ENCODE measurements at regions not wholly inside any gene's neighbourhood (a gene's known extent, or its start where the extent isn't known, plus 50 kb on each side); places are given as distances from the start of the nearest gene placed in this dataset.

DNA sequence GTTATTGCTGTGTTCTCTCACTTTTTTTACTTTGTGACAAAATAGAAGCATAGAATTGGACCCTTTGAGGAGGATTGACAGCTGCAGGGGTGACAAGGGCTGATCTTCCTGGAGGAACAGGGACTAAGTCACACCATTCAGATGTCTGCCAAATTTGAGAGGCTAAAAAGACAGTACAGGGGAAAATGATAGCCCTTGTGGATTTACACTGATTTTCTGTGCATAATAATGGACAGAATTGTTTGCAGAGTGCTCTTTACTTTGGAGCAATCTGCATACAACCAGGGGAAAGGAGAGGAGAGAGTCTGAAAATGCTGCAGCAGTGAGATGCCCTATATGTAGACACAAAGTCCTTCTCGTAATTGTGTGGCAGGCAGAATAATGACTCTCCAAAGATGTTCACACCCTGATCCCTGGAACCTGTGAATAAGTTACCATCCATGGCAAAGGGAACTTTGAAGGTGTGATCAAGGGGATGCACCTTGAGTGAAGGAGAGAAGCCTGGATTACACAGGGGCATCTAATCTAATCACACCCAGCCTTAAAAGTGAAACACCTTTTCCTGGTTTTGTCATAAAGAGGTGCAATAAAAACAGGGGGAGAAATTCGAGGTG lies 221.4 kb upstream of the CPHXL start (continued):
- no peak for TF ChIP-seq FOSB (CRISPR knock-in tag; IDR thresholded peaks at IDR 0.05)
- TF ChIP-seq, protein P1, sequence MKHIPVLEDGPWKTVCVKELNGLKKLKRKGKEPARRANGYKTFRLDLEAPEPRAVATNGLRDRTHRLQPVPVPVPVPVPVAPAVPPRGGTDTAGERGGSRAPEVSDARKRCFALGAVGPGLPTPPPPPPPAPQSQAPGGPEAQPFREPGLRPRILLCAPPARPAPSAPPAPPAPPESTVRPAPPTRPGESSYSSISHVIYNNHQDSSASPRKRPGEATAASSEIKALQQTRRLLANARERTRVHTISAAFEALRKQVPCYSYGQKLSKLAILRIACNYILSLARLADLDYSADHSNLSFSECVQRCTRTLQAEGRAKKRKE (CRISPR knock-in tag; IDR thresholded peaks at IDR 0.05; ENCODE audit: low read depth) = no peak
- no peak for TF ChIP-seq RARB (CRISPR knock-in tag; IDR thresholded peaks at IDR 0.05)
- no peak for TF ChIP-seq POLR2A (IDR thresholded peaks at IDR 0.05; ENCODE audit: low read length)

DNA sequence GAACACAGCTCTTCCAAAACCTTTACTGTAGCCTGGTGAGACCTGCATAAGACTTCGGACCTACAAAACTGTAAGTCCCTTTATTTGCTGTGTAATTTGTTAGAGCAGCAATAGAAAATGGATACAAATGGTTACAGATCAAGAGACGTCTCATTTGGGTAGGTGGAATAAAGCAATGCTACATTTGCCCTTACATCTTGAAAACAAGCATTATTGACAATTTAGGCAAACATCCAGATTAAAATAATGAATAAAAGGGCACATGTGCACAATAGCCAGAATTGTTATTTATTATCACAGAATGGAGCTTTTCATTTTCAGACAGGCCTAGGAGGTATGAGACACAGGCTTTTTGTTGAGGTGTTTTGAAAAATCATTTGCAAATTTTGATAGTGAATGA lies 222.2 kb upstream of the CPHXL start:
- no peak for ATAC-seq
- ChIA-PET POLR2A (no interaction called here), CTCF (no interaction called here)
- DNase-seq (ENCODE audit: low read depth in 1 of 2, low spot score in 1 of 2) = no peak
- H3K4me1 ChIP-seq = no peaks in the 10 kb centered on the region
- H3K27ac ChIP-seq = no peak overlapping the region
- H3K4me2 ChIP-seq = no peak overlapping the region
- no peak for FAIRE-seq
- 13% methylated on average over 2 of the region's 2 CpGs for WGBS (ENCODE audit: missing lambda C conversion rate)
- H3K4me3 ChIP-seq = no peak overlapping the region
- no peaks in the 10 kb centered on the region for H3K9me3 ChIP-seq
- no peak for TF ChIP-seq HOXB5 (CRISPR knock-in tag; IDR thresholded peaks at IDR 0.05)

DNA sequence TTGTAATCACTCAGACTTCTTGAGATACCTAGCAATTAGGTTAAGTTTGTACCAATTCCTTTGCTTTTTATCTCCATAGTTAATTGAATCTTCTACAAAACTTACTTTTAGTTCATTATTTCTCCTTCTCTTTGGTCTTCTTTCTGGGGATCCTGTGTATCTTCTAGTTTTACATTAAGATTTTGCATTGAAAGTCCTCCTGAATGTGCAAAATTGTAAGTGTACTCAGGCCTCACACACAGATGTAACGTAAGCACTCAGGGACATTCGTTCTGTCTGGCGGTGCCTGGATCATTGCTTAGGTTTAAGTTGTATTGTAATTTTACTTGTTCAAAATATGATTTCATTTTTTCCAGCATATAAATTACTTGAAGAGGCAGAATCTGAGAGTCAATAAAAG lies 222.6 kb upstream of the CPHXL start:
- TF ChIP-seq TFCP2L1 (CRISPR knock-in tag; IDR thresholded peaks at IDR 0.05) (no peak), FOSB (CRISPR knock-in tag; IDR thresholded peaks at IDR 0.05) (no peak), RARB (CRISPR knock-in tag; IDR thresholded peaks at IDR 0.05) (no peak), CBX8 (IDR thresholded peaks at IDR 0.05) (no peak), NPAS2 (CRISPR knock-in tag; IDR thresholded peaks at IDR 0.05; ENCODE audit: borderline replicate concordance) (no peak), HOXB5 (CRISPR knock-in tag; IDR thresholded peaks at IDR 0.05) (no peak), FOSL2 (IDR thresholded peaks at IDR 0.05) (no peak), FOSL2 (CRISPR knock-in tag; IDR thresholded peaks at IDR 0.05) (no peak), KDM5A (IDR thresholded peaks at IDR 0.05) (no peak), ZC3H11A (IDR thresholded peaks at IDR 0.05) (no peak), POLR2A (IDR thresholded peaks at IDR 0.05; ENCODE audit: low read length) (no peak)
- TF ChIP-seq, protein P2, sequence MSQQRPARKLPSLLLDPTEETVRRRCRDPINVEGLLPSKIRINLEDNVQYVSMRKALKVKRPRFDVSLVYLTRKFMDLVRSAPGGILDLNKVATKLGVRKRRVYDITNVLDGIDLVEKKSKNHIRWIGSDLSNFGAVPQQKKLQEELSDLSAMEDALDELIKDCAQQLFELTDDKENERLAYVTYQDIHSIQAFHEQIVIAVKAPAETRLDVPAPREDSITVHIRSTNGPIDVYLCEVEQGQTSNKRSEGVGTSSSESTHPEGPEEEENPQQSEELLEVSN (IDR thresholded peaks at IDR 0.05; ENCODE audit: borderline replicate concordance, low read depth) = no peak
- H3K27ac ChIP-seq = no peak overlapping the region
- H3K4me1 ChIP-seq = no peaks in the 10 kb centered on the region
- ATAC-seq = no peak
- ChIA-PET CTCF (no interaction called here), POLR2A (no interaction called here)
- 50% methylated on average over 3 of the region's 3 CpGs for WGBS (ENCODE audit: missing lambda C conversion rate)
- H3K4me2 ChIP-seq = no peak overlapping the region
- no peak for DNase-seq (ENCODE audit: low read depth in 1 of 2, low spot score in 1 of 2)
- no peak overlapping the region for H3K4me3 ChIP-seq
- FAIRE-seq = no peak
- H3K9me3 ChIP-seq = no peaks in the 10 kb centered on the region

DNA sequence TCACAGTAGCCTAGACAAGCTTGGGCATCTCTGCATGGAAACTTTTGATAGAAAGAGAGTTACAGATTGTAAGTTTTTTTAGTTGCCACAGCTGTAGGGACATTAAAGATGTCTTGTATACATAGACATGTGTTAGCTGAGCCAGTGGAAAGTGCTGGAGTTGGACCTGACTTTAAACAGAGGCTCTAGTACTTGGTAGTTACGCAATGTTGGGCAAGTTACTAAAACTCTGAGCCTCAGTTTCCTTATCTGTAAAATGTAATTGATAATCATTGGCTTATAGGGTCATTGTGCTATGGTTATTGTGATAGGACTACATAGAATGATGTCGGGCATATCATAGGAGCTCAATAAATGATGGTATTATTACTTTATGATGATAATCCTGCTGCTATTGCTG lies 225.8 kb upstream of the CPHXL start:
- Histone ChIP-seq H3K4me3 (no peak overlapping the region), H3K9me3 (no peaks in the 10 kb centered on the region), H3K4me2 (no peak overlapping the region), H3K27ac (no peak overlapping the region), H3K4me1 (no peaks in the 10 kb centered on the region)
- FAIRE-seq (no peak), DNase-seq (ENCODE audit: low read depth in 1 of 2, low spot score in 1 of 2) (no peak), ATAC-seq (no peak)
- TF ChIP-seq RNF2 (IDR thresholded peaks at IDR 0.05; ENCODE audit: borderline replicate concordance, low read depth) = no peak
- TF ChIP-seq, protein P3, sequence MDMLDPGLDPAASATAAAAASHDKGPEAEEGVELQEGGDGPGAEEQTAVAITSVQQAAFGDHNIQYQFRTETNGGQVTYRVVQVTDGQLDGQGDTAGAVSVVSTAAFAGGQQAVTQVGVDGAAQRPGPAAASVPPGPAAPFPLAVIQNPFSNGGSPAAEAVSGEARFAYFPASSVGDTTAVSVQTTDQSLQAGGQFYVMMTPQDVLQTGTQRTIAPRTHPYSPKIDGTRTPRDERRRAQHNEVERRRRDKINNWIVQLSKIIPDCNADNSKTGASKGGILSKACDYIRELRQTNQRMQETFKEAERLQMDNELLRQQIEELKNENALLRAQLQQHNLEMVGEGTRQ (IDR thresholded peaks at IDR 0.05) = no peak
- TF ChIP-seq HOXA7 (CRISPR knock-in tag; IDR thresholded peaks at IDR 0.05) = no peak
- 6% methylated on average over 2 of the region's 2 CpGs for WGBS (ENCODE audit: missing lambda C conversion rate)
- ChIA-PET CTCF (no interaction called here), POLR2A (no interaction called here)

DNA sequence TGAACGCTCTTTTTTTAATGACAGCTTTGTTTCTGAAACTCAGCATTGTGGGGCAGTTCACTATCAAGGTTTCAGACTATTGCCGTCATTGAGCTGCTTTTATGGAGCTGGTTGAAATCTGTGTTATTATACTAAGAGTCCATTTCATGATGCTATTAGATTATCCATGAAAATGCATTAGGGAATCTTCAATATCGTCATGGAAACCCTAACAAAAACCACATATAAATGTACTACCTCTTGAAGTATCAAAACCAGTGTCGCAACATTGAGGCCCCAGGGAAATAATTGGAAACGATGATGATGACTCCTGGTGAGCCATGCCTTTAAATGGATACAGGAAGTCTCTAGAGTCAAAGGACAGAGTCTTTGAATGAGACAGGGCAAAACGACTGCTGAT lies 231.6 kb upstream of the CPHXL start:
- Histone ChIP-seq H3K4me2 (no peak overlapping the region), H3K4me3 (no peak overlapping the region), H3K4me1 (no peaks in the 10 kb centered on the region), H3K27ac (no peak overlapping the region), H3K9me3 (no peaks in the 10 kb centered on the region)
- TF ChIP-seq, protein P4, sequence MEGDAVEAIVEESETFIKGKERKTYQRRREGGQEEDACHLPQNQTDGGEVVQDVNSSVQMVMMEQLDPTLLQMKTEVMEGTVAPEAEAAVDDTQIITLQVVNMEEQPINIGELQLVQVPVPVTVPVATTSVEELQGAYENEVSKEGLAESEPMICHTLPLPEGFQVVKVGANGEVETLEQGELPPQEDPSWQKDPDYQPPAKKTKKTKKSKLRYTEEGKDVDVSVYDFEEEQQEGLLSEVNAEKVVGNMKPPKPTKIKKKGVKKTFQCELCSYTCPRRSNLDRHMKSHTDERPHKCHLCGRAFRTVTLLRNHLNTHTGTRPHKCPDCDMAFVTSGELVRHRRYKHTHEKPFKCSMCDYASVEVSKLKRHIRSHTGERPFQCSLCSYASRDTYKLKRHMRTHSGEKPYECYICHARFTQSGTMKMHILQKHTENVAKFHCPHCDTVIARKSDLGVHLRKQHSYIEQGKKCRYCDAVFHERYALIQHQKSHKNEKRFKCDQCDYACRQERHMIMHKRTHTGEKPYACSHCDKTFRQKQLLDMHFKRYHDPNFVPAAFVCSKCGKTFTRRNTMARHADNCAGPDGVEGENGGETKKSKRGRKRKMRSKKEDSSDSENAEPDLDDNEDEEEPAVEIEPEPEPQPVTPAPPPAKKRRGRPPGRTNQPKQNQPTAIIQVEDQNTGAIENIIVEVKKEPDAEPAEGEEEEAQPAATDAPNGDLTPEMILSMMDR (IDR thresholded peaks at IDR 0.05) = no peak
- no peak for TF ChIP-seq ZC3H11A (IDR thresholded peaks at IDR 0.05)
- no peak for TF ChIP-seq RARB (CRISPR knock-in tag; IDR thresholded peaks at IDR 0.05)
- no peak for TF ChIP-seq NR3C1 (IDR thresholded peaks at IDR 0.05)
- no peak for TF ChIP-seq HOXB13 (CRISPR knock-in tag; IDR thresholded peaks at IDR 0.05; ENCODE audit: low read depth)
- ATAC-seq (no peak), FAIRE-seq (no peak), DNase-seq (ENCODE audit: low read depth in 1 of 2, low spot score in 1 of 2) (no peak)
- ChIA-PET POLR2A (no interaction called here), CTCF (interaction anchor here (1.1 kb wide), 1 partner anchor 10 kb away, joined by 3 read pairs; no protein-coding TSS in a partner anchor)
- 33% methylated on average over 6 of the region's 6 CpGs for WGBS (ENCODE audit: missing lambda C conversion rate)
